ENCODE measurements at regions not wholly inside any gene's neighbourhood (a gene's known extent, or its start where the extent isn't known, plus 50 kb on each side); places are given as distances from the start of the nearest gene placed in this dataset.

GRCh38 chr1:118479351-118479750, 294.3 kb upstream of the SPAG17 start:
- TF ChIP-seq POLR2AphosphoS5 (IDR thresholded peaks at IDR 0.05; ENCODE audit: low read depth, low read length), result no peak
- TF ChIP-seq REST (IDR thresholded peaks at IDR 0.05; ENCODE audit: insufficient read depth in 1 of 2, low read depth in 2 of 2, low read length in 2 of 2), result no peak
- no peak for TF ChIP-seq TAF1 (IDR thresholded peaks at IDR 0.05; ENCODE audit: borderline replicate concordance, insufficient read depth, low read length)
- no peak for TF ChIP-seq SIN3A (IDR thresholded peaks at IDR 0.05; ENCODE audit: borderline replicate concordance, insufficient read depth, low read length)
